Endometrium (tissue), 2 donors: ENCODE measurements at regions not wholly inside any gene's neighbourhood (a gene's known extent, or its start where the extent isn't known, plus 50 kb on each side); places are given as distances from the start of the nearest gene placed in this dataset.
"Not testable (repeated sequence)": the region's sequence is repeated elsewhere in the genome, so short reads cannot be mapped to it uniquely, and the experiment has no call there.

Source experiments
- FAIRE-seq: peaks from 2 replicates; lab custom pipeline; 2012; peaks lifted over from hg19 to GRCh38; lab: Jason Lieb, UNC
- donor health status: control.
- donor health status: control.

- FAIRE-seq, result no peak
These were observed 1255.6 kb downstream of the DIAPH3 start for GRCh38 chr13:58908019-58908679.

- no peak for FAIRE-seq
These were observed 1244.2 kb downstream of the DIAPH3 start for GRCh38 chr13:58919551-58919950.

- no peak for FAIRE-seq
These were observed 1242.6 kb downstream of the DIAPH3 start for GRCh38 chr13:58921129-58921528.

GRCh38 chr13:58926858-58927257, 1236.9 kb downstream of the DIAPH3 start:
- no peak for FAIRE-seq

- FAIRE-seq, result no peak
These were observed 1230.3 kb downstream of the DIAPH3 start for GRCh38 chr13:58933475-58933874.

- no peak for FAIRE-seq
These were observed 1228.0 kb downstream of the DIAPH3 start for GRCh38 chr13:58935689-58936088.

GRCh38 chr13:58946274-58946673, 1217.5 kb downstream of the DIAPH3 start:
- FAIRE-seq, result no peak

GRCh38 chr13:58949646-58950045, 1214.1 kb downstream of the DIAPH3 start:
- FAIRE-seq, result no peak

GRCh38 chr13:58950911-58951310, 1212.8 kb downstream of the DIAPH3 start:
- no peak for FAIRE-seq

GRCh38 chr13:58953638-58954037, 1210.1 kb downstream of the DIAPH3 start:
- FAIRE-seq, result no peak

GRCh38 chr13:58955546-58956385, 1208.0 kb downstream of the DIAPH3 start:
- no peak for FAIRE-seq

- FAIRE-seq, result not testable (repeated sequence)
These were observed 1205.6 kb downstream of the DIAPH3 start for GRCh38 chr13:58958097-58958496.

GRCh38 chr13:58960888-58961287, 1202.8 kb downstream of the DIAPH3 start:
- FAIRE-seq, result peak; percentile 37

- no peak for FAIRE-seq
These were observed 1200.4 kb downstream of the DIAPH3 start for GRCh38 chr13:58963321-58963720.

GRCh38 chr13:58964048-58964447, 1199.7 kb downstream of the DIAPH3 start:
- no peak for FAIRE-seq

- FAIRE-seq, result no peak
These were observed 1186.6 kb downstream of the DIAPH3 start for GRCh38 chr13:58977085-58977484.

- no peak for FAIRE-seq
These were observed 1185.4 kb downstream of the DIAPH3 start for GRCh38 chr13:58978331-58978730.

- FAIRE-seq, result no peak
These were observed 1183.9 kb downstream of the DIAPH3 start for GRCh38 chr13:58979851-58980250.

GRCh38 chr13:58985845-58986244, 1177.9 kb downstream of the DIAPH3 start:
- FAIRE-seq, result no peak

GRCh38 chr13:58989556-58989955, 1174.2 kb downstream of the DIAPH3 start:
- no peak for FAIRE-seq

- FAIRE-seq, result no peak
These were observed 1171.8 kb downstream of the DIAPH3 start for GRCh38 chr13:58991826-58992477.

GRCh38 chr13:58992478-58993042, 1171.2 kb downstream of the DIAPH3 start:
- FAIRE-seq, result no peak

- FAIRE-seq, result no peak
These were observed 1169.7 kb downstream of the DIAPH3 start for GRCh38 chr13:58994077-58994476.
